K562 (cell line): ENCODE measurements at regions not wholly inside any gene's neighbourhood (a gene's known extent, or its start where the extent isn't known, plus 50 kb on each side); places are given as distances from the start of the nearest gene placed in this dataset.
A peak's percentile ranks its signal among the peaks of the same experiment; 100 is the strongest.

ENCODE experiments used
- ATAC-seq: fragments of 200-7000 bp; cut with Tn5 transposase; 3 replicates; pipeline ENCODE4 v1.9.1; 2020; ENCODE audit warnings: moderate library complexity
- BruUV-seq: library from RNA; stranded (reverse); fragments of 400-500 nt; replicated peaks from 2 replicates; lab custom pipeline; 2021; lab: Mats Ljungman, UMichigan
- CTCF ChIA-PET: fragments of 300-600 bp; formaldehyde crosslinking; extraction: SDS; loops from one replicate; lab custom pipeline; 2021; ENCODE audit warnings: low intra/inter-chr PET ratio; lab: Yijun Ruan, JAX
- POLR2A ChIA-PET: fragments of 300-600, 350-650 bp; sonication (Branson Sonifier 250); formaldehyde crosslinking; extraction: SDS; loops from one replicate; lab custom pipeline; 2021; ENCODE audit warnings: antibody characterized with exemption, inconsistent platforms; lab: Yijun Ruan, JAX
- DNase-seq, 4 experiments: peaks; one replicate each; pipeline versions ENCODE4 v3.0.0 to v3.0.0-alpha.2; 2011 to 2018; ENCODE audit warnings: low spot score in 3 of 4, mixed read lengths in 3 of 4; ENCODE audit errors: extremely low read depth in 1 of 4
- FAIRE-seq: peaks from 2 replicates; lab custom pipeline; 2011; peaks lifted over from hg19 to GRCh38; lab: Jason Lieb, UNC
- H2AFZ ChIP-seq: 2 replicates; pipeline ENCODE4 v1.6.0; 2011; ENCODE audit warnings: low read depth, low read length, control low read depth, inconsistent platforms
- H3K27ac ChIP-seq: fragments of 200-600 bp; 3 replicates; pipeline ENCODE4 v1.8.0; 2011; ENCODE audit warnings: low read depth, mild to moderate bottlenecking, control low read depth, inconsistent platforms, low read length, moderate library complexity, mixed read lengths; ENCODE audit errors: extremely low read depth
- H3K27me3 ChIP-seq, 2 experiments: fragments of 300-600 bp in 1 of 2; 2 replicates in 1 of 2; 3 replicates in 1 of 2; pipeline versions ENCODE4 v1.6.0 to v1.8.0; 2011; ENCODE audit warnings: inconsistent platforms in 2 of 2, low read length in 2 of 2, mild to moderate bottlenecking in 1 of 2, mixed read lengths in 1 of 2, moderate library complexity in 1 of 2; ENCODE audit not compliant: control insufficient read depth in 2 of 2, insufficient read depth in 2 of 2
- H3K36me3 ChIP-seq: fragments of 300-600 bp; 3 replicates; pipeline ENCODE4 v1.8.0; 2011; ENCODE audit warnings: mild to moderate bottlenecking, low read length, inconsistent platforms; ENCODE audit not compliant: control insufficient read depth, insufficient read depth
- H3K4me1 ChIP-seq, 2 experiments: fragments of 200-600 bp in 1 of 2; replicated peaks in 1 of 2; 2 replicates in 1 of 2; 3 replicates in 1 of 2; pipeline versions ENCODE4 v1.5.1 to v1.8.0; 2011; ENCODE audit warnings: inconsistent platforms in 2 of 2, low read length in 2 of 2, mild to moderate bottlenecking in 1 of 2, mixed read lengths in 1 of 2, moderate library complexity in 1 of 2; ENCODE audit not compliant: control insufficient read depth in 2 of 2, insufficient read depth in 2 of 2
- H3K4me2 ChIP-seq: 2 replicates; pipeline ENCODE4 v1.6.1; 2011; ENCODE audit warnings: low read length, control low read depth, inconsistent platforms, mixed read lengths; ENCODE audit not compliant: insufficient read depth
- H3K4me3 ChIP-seq: fragments of 200-600 bp; sonication (generic), shearing (Covaris generic); 2 replicates; pipeline ENCODE4 v1.5.1; 2016; ENCODE audit warnings: control low read depth, inconsistent platforms
- H3K79me2 ChIP-seq: fragments of 200-600 bp; 3 replicates; pipeline ENCODE4 v1.8.0; 2011; ENCODE audit warnings: low read length, inconsistent platforms; ENCODE audit not compliant: control insufficient read depth, insufficient read depth
- H3K9ac ChIP-seq, 2 experiments: 2 replicates each; pipeline versions ENCODE4 v1.6.0 to v1.6.1; 2011; ENCODE audit warnings: low read depth in 2 of 2, low read length in 2 of 2, control low read depth in 1 of 2, inconsistent platforms in 1 of 2, mild to moderate bottlenecking in 1 of 2, mixed read lengths in 1 of 2; ENCODE audit not compliant: insufficient read depth in 1 of 2
- H3K9me1 ChIP-seq: one replicate; pipeline ENCODE4 v1.6.0; 2011; ENCODE audit warnings: inconsistent platforms, mild to moderate bottlenecking, low read length, moderate library complexity; ENCODE audit not compliant: control insufficient read depth, insufficient read depth
- H3K9me3 ChIP-seq: replicated peaks from 2 replicates; pipeline ENCODE4 v1.5.1; 2011; ENCODE audit warnings: low read depth, low read length, inconsistent platforms; ENCODE audit not compliant: control insufficient read depth, insufficient read depth
- H4K20me1 ChIP-seq: replicated peaks from 2 replicates; pipeline ENCODE4 v1.6.1; 2011; ENCODE audit warnings: low read length, inconsistent platforms, mixed read lengths; ENCODE audit not compliant: control insufficient read depth, insufficient read depth
- ARID2 ChIP-seq: fragments of 450-650 bp; IDR thresholded peaks from 2 replicates; pipeline ENCODE4 v1.6.1; 2017; ENCODE audit warnings: antibody characterized with exemption, mild to moderate bottlenecking
- BRD9 ChIP-seq: fragments of 450-650 bp; IDR thresholded peaks from 2 replicates; pipeline ENCODE4 v1.6.1; 2018; ENCODE audit warnings: low read depth; ENCODE audit not compliant: partially characterized antibody
- EHMT2 ChIP-seq: fragments of 450-650 bp; IDR thresholded peaks from 2 replicates; pipeline ENCODE4 v1.6.1; 2018; ENCODE audit warnings: antibody characterized with exemption
- FOXJ3 ChIP-seq: sonication (generic); formaldehyde crosslinking; IDR thresholded peaks from 2 replicates; pipeline ENCODE4 v1.4.0; 2020; ENCODE audit warnings: mild to moderate bottlenecking, missing genetic modification reagents
- KLF6 ChIP-seq: fragments of 250-450 bp; sonication (Bioruptor Pico); IDR thresholded peaks from 2 replicates; pipeline ENCODE4 v1.4.0; 2020; ENCODE audit warnings: mild to moderate bottlenecking, moderate library complexity, borderline replicate concordance
- MEIS2 ChIP-seq: fragments of 450-650 bp; IDR thresholded peaks from 2 replicates; pipeline ENCODE4 v1.6.1; 2014; ENCODE audit warnings: mild to moderate bottlenecking; ENCODE audit not compliant: partially characterized antibody
- PHB2 ChIP-seq: fragments of 450-650 bp; IDR thresholded peaks from 2 replicates; pipeline ENCODE4 v1.6.1; 2017; ENCODE audit warnings: low read depth
- PURB ChIP-seq: sonication (generic); formaldehyde crosslinking; IDR thresholded peaks from 2 replicates; pipeline ENCODE4 v1.9.0; 2021; ENCODE audit warnings: low read depth, mild to moderate bottlenecking, missing genetic modification reagents
- TCF3 ChIP-seq: sonication (generic); formaldehyde crosslinking; IDR thresholded peaks from 2 replicates; pipeline ENCODE4 v1.4.0; 2020; ENCODE audit warnings: mild to moderate bottlenecking, missing genetic modification reagents
- ZKSCAN3 ChIP-seq: fragments of 250-450 bp; sonication (Bioruptor Pico); IDR thresholded peaks from 2 replicates; pipeline ENCODE4 v1.4.0; 2020
- ZNF23 ChIP-seq: fragments of 250-450 bp; sonication (Bioruptor Pico); IDR thresholded peaks from 2 replicates; pipeline ENCODE4 v1.4.0; 2020; ENCODE audit warnings: mild to moderate bottlenecking
- WGBS: fragments of 100-300 bp; shearing (Covaris generic); methylation state at CpG from one replicate; pipeline ENCODE4 v1.1.6; 2016; ENCODE audit warnings: low coverage, mixed read lengths; ENCODE audit not compliant: insufficient coverage; ENCODE audit errors: missing lambda C conversion rate; 5-methylcytosine and 5-hydroxymethylcytosine counted together
- in situ Hi-C: fragments of 300-500 bp; cut with MboI; formaldehyde crosslinking; loops from 4 replicates; pipeline ENCODE4 v1.15.0; 2018; ENCODE audit warnings: inconsistent platforms, mixed read lengths
- intact Hi-C: fragments of 100-400 bp; cut with micrococcal nuclease; formaldehyde crosslinking; loops from 2 replicates; pipeline ENCODE4 v1.14.2; 2022
- TF ChIP-seq, protein P1 (sequence below), 3 experiments: IDR thresholded peaks in 2 of 3; conservative IDR thresholded peaks in 1 of 3; 2 replicates each; pipeline ENCODE4 v1.5.1; 2011 to 2012; ENCODE audit warnings: low read length in 3 of 3, mild to moderate bottlenecking in 3 of 3, control low read depth in 2 of 3, improper control_type of control experiment in 1 of 3, inconsistent platforms in 1 of 3, low read depth in 1 of 3, mixed read lengths in 1 of 3, moderate library complexity in 1 of 3; ENCODE audit not compliant: insufficient read depth in 2 of 3
- TF ChIP-seq, protein P2 (sequence below): fragments of 450-650 bp; IDR thresholded peaks from 2 replicates; pipeline ENCODE4 v1.6.1; 2018; ENCODE audit warnings: mild to moderate bottlenecking, low read depth; ENCODE audit not compliant: partially characterized antibody

DNA sequence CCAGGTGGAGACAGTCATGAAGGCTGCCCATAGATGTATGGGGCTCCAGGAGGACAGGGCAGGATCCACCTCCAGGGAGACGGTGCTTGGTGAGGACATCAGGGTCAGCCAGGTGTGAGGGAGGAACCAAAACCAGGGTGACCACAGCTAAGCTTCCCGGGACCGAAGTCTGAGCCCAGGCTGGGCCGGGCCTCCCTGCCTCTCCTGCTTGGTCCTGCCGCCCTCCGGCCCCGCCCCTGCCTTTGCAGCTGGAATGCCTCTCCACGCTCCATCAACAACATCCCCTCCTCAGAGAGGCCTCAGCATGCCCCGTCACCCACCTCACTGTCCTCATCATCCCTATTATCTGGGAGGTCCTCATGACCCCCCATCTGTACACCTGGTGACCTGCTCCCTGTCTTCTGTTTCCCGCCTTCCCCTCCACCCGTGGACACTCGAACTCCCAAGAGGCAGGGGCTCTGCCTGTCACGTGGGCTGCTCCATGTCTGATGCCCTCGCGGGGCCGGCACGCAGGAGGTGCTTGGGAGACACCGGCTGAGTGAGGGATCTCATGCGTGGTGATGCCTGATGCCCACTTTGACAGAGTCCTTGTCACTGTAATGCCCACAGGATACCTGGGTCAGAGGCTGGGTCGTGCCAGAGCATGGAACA lies 59.4 kb downstream of the RTL6 start:
- 2% methylated on average over 17 of the region's 20 CpGs for WGBS
- H3K27ac ChIP-seq: no peak overlapping the region
- H3K9ac ChIP-seq: no peak overlapping the region
- no peak overlapping the region for H3K4me3 ChIP-seq
- FAIRE-seq (no peak), ATAC-seq (no peak), DNase-seq (no peak)
- in situ Hi-C loops: no loop called here
- TF ChIP-seq FOXJ3: no peak
- no peak for TF ChIP-seq ZNF23 (CRISPR knock-in tag)
- TF ChIP-seq PURB (CRISPR knock-in tag): no peak
- TF ChIP-seq ZKSCAN3 (CRISPR knock-in tag): no peak
- no peak for TF ChIP-seq MEIS2
- H3K79me2 ChIP-seq: no peaks in the 10 kb centered on the region
- H3K9me1 ChIP-seq: no peaks in the 10 kb centered on the region
- ChIA-PET POLR2A (no interaction called here), CTCF (no interaction called here)
- H3K4me2 ChIP-seq: no peak overlapping the region
- peaks cover 0 to 42% of the 10 kb centered on the region in 2 experiments; a peak in 3 of 5 replicates for H3K27me3 ChIP-seq
- no peaks in the 10 kb centered on the region for H3K4me1 ChIP-seq
- H2AFZ ChIP-seq: no peak overlapping the region
- H3K9me3 ChIP-seq: no peaks in the 10 kb centered on the region
- H3K36me3 ChIP-seq: no peaks in the 10 kb centered on the region
- intact Hi-C loops: no loop called here
- H4K20me1 ChIP-seq: no peaks in the 10 kb centered on the region
- no TSS peak for BruUV-seq

DNA sequence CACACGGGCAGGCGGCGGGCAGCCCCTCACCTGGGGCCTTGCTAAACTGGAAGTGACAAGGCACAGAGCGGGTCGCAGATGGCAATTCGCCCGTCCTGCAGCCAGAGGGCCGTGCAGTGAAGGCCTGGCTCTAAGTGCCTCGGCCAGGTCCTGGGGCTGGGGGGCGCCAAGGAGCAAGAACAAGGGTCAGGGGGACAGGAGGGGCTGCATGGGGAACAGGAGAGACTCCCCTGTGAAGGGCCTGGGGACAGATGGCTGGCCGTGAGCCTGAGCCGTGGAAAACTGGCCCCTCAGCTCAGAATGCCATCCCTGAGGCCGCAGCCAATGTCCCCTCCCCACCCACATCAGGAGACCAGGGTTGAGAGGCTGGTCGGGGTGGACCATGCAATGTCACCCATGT lies 60.0 kb downstream of the RTL6 start:
- H3K9me3 ChIP-seq: no peaks in the 10 kb centered on the region
- in situ Hi-C loops: no loop called here
- H4K20me1 ChIP-seq: no peaks in the 10 kb centered on the region
- POLR2A ChIA-PET: no interaction called here
- no peak for FAIRE-seq
- peaks cover under 1 to 39% of the 10 kb centered on the region in 2 experiments; a peak in 4 of 5 replicates for H3K27me3 ChIP-seq
- no peak overlapping the region for H3K27ac ChIP-seq
- H3K4me1 ChIP-seq: no peaks in the 10 kb centered on the region
- no peak for TF ChIP-seq PHB2
- TF ChIP-seq KLF6: no peak
- TF ChIP-seq BRD9: no peak
- TF ChIP-seq EHMT2: no peak
- TF ChIP-seq TCF3 (CRISPR knock-in tag): no peak
- TF ChIP-seq ARID2: no peak
- TF ChIP-seq, protein P1, sequence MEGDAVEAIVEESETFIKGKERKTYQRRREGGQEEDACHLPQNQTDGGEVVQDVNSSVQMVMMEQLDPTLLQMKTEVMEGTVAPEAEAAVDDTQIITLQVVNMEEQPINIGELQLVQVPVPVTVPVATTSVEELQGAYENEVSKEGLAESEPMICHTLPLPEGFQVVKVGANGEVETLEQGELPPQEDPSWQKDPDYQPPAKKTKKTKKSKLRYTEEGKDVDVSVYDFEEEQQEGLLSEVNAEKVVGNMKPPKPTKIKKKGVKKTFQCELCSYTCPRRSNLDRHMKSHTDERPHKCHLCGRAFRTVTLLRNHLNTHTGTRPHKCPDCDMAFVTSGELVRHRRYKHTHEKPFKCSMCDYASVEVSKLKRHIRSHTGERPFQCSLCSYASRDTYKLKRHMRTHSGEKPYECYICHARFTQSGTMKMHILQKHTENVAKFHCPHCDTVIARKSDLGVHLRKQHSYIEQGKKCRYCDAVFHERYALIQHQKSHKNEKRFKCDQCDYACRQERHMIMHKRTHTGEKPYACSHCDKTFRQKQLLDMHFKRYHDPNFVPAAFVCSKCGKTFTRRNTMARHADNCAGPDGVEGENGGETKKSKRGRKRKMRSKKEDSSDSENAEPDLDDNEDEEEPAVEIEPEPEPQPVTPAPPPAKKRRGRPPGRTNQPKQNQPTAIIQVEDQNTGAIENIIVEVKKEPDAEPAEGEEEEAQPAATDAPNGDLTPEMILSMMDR (IDR thresholded peaks at IDR 0.05 in 2 of 3, conservative IDR thresholded peaks at IDR 0.05 in 1 of 3; ENCODE audit: insufficient read depth in 2 of 3, low read depth in 1 of 3, low read length in 3 of 3): peak; percentile 17 to 86 (median 45); a peak in 4 of 6 replicates
- TF ChIP-seq, protein P2, sequence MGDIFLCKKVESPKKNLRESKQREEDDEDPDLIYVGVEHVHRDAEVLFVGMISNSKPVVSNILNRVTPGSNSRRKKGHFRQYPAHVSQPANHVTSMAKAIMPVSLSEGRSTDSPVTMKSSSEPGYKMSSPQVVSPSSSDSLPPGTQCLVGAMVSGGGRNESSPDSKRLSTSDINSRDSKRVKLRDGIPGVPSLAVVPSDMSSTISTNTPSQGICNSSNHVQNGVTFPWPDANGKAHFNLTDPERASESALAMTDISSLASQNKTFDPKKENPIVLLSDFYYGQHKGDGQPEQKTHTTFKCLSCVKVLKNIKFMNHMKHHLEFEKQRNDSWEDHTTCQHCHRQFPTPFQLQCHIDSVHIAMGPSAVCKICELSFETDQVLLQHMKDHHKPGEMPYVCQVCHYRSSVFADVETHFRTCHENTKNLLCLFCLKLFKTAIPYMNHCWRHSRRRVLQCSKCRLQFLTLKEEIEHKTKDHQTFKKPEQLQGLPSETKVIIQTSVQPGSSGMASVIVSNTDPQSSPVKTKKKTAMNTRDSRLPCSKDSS: no peak
- no peak overlapping the region for H2AFZ ChIP-seq
- H3K9me1 ChIP-seq: no peaks in the 10 kb centered on the region
- CTCF ChIA-PET: no interaction called here
- no peak overlapping the region for H3K9ac ChIP-seq
- DNase-seq: peak in 1 of 4 experiments; percentile 2
- intact Hi-C loops: no loop called here
- BruUV-seq: no TSS peak
- H3K36me3 ChIP-seq: no peaks in the 10 kb centered on the region
- 0% methylated on average over 8 of the region's 14 CpGs for WGBS
- H3K79me2 ChIP-seq: no peaks in the 10 kb centered on the region
- peak; percentile 41; the same call in 1 of the 3 replicates for ATAC-seq
- no peak overlapping the region for H3K4me2 ChIP-seq
- no peak overlapping the region for H3K4me3 ChIP-seq
